ENCODE measurements at regions not wholly inside any gene's neighbourhood (a gene's known extent, or its start where the extent isn't known, plus 50 kb on each side); places are given as distances from the start of the nearest gene placed in this dataset.

DNA sequence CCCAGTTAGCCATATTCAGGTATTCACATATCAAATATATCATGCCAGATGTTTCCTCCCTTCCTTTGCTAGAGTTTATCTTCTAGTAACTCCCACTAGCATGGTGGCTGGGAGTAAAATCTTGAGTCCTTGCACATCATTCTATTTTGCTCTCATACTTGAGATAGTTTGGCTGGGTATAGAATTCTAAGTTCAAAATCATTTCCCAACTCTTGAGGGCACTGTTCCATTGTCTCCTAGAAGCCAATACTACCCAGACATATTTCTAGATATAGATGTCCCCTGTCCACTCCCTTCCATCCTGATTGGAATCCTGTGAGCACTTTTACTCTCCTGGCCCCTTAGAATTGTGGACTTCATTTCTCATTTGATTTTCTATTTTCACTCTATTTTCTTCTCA, 104.7 kb downstream of the ZFP64 start:
- H3K36me3 ChIP-seq: peaks cover 20 to 30% (median 22%) of the 10 kb centered on the region in 3 donors
- peaks cover 0 to 10% (median 4%) of the 10 kb centered on the region in 3 donors for H3K9me3 ChIP-seq
- no peak overlapping the region for H3K27ac ChIP-seq
- H3K27me3 ChIP-seq: no peaks in the 10 kb centered on the region
- TF ChIP-seq, protein P1, sequence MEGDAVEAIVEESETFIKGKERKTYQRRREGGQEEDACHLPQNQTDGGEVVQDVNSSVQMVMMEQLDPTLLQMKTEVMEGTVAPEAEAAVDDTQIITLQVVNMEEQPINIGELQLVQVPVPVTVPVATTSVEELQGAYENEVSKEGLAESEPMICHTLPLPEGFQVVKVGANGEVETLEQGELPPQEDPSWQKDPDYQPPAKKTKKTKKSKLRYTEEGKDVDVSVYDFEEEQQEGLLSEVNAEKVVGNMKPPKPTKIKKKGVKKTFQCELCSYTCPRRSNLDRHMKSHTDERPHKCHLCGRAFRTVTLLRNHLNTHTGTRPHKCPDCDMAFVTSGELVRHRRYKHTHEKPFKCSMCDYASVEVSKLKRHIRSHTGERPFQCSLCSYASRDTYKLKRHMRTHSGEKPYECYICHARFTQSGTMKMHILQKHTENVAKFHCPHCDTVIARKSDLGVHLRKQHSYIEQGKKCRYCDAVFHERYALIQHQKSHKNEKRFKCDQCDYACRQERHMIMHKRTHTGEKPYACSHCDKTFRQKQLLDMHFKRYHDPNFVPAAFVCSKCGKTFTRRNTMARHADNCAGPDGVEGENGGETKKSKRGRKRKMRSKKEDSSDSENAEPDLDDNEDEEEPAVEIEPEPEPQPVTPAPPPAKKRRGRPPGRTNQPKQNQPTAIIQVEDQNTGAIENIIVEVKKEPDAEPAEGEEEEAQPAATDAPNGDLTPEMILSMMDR (IDR thresholded peaks at IDR 0.05): no peak
- no peaks in the 10 kb centered on the region for H3K4me1 ChIP-seq
- no peak for DNase-seq
- intact Hi-C loops (cut with DNase I; ENCODE audit: low total_unique reads): no loop called here
- H3K4me3 ChIP-seq: no peak overlapping the region

DNA sequence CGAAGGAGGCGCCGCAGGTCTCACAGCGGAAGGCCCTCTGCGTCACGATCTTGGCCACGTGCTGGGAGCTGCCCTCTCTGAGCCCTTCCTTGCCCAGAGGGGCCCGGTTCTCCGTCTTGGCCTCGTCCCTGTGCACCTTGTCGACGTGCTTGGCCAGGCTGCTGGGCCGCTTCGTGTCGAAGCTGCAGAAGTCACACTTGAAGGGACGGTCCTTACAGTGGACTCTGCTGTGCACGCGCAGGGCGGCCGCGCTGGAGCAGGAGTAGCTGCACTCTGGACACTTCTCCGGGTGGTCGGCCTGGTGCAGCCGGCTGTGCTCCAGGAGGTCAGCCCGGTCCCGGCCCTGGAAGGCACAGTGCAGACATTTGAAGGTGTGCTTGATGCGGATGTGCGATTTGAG, 106.9 kb downstream of the ZFP64 start:
- H3K36me3 ChIP-seq: peaks cover 20 to 30% (median 22%) of the 10 kb centered on the region in 3 donors
- no peak overlapping the region for H3K27ac ChIP-seq
- intact Hi-C loops (cut with DNase I; ENCODE audit: low total_unique reads): loop anchor here (5.0 kb wide), 1 partner anchor 442 kb away; no protein-coding TSS in a partner anchor
- no peaks in the 10 kb centered on the region for H3K27me3 ChIP-seq
- H3K4me3 ChIP-seq: no peak overlapping the region
- TF ChIP-seq, protein P1 (IDR thresholded peaks at IDR 0.05): no peak
- peaks cover 0 to 10% (median 4%) of the 10 kb centered on the region in 3 donors for H3K9me3 ChIP-seq
- DNase-seq: no peak
- H3K4me1 ChIP-seq: no peaks in the 10 kb centered on the region

DNA sequence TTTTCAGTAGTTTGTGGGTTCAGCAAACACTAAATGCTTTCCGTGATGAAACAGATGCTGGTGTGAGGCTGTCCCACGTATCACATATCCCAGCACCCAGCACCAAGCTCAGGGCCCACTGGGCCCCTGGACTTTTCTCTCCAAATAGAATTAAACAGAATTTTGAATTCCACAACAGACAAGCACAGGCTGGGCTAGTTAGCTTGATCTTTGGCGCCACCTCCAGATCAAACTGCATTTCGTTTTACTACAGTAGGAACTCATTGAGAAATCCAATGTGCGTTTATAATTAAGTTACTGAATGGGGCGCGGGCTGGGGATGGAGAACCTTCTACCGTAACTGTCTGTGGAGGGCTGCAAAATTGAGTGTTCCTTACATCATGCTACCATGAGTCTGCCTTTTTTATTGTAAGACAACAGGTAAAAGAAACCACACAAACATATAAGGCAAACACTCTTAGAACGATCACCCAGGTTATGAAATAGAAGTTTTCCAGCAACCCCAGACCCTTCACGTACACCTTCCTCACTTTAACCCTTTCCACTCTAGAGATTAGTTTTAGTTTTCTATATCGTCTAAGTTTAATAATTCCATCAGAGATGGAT, 107.8 kb downstream of the ZFP64 start:
- peak in 1 of 2 donors; percentile 44 for DNase-seq
- TF ChIP-seq, protein P1 (IDR thresholded peaks at IDR 0.05): peak; percentile 46 to 54
- intact Hi-C loops (cut with DNase I; ENCODE audit: low total_unique reads): loop anchor here (5.0 kb wide), 1 partner anchor 441 kb away; no protein-coding TSS in a partner anchor

DNA sequence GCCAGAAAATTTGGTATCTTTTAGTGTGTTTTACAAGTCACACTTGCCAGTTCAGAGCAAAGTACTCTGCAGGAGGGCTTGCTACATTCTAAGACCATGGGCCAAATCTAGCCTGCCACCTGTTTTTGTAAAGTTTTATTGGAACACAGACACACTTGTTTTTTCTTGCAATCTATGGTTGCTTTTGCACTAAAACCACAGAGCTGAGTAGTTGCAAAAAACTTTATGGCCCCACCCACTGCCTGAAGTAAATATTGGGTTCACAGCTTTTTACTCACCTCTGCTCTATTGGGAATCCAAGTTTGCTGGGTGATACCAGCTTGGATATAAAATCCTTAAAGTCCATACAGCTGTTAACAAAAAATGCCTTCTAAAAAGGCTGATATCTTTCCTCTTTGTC, 109.0 kb downstream of the ZFP64 start:
- H3K27ac ChIP-seq: no peak overlapping the region
- TF ChIP-seq, protein P1 (IDR thresholded peaks at IDR 0.05): no peak
- intact Hi-C loops (cut with DNase I; ENCODE audit: low total_unique reads): loop anchor here (5.0 kb wide), 1 partner anchor 440 kb away; no protein-coding TSS in a partner anchor
- no peaks in the 10 kb centered on the region for H3K4me1 ChIP-seq
- H3K36me3 ChIP-seq: peaks cover 11 to 19% (median 15%) of the 10 kb centered on the region in 3 donors
- peaks cover 0 to 9% (median 4%) of the 10 kb centered on the region in 3 donors for H3K9me3 ChIP-seq
- DNase-seq: no peak
- H3K4me3 ChIP-seq: no peak overlapping the region
- H3K27me3 ChIP-seq: no peaks in the 10 kb centered on the region

More for the DNA sequence above, 107.8 kb downstream of the ZFP64 start:
- H3K9me3 ChIP-seq: peaks cover 0 to 10% (median 4%) of the 10 kb centered on the region in 3 donors
- no peaks in the 10 kb centered on the region for H3K27me3 ChIP-seq
- no peak overlapping the region for H3K27ac ChIP-seq
- H3K4me1 ChIP-seq: no peaks in the 10 kb centered on the region
- H3K4me3 ChIP-seq: no peak overlapping the region
- peaks cover 20 to 30% (median 22%) of the 10 kb centered on the region in 3 donors for H3K36me3 ChIP-seq

DNA sequence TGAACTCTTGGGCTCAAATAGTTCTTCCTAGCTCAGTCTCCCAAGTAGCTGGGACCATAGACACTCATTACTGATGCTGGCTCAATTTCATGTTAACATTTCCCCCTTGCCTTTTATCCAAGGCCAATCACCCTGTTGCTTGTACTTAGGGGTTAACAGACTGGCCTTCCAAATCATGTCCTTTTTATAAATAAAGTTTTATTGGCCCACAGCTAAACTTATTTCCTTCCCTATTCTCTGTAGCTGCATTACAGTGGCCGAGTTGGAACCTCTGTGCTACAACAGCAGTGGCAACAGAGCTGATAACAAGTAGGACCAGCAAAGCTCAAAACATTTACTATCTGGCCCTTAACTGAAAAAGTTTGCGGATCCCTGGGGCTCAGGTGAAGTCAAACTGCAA, 109.8 kb downstream of the ZFP64 start:
- TF ChIP-seq, protein P1 (IDR thresholded peaks at IDR 0.05): no peak
- no peak for DNase-seq
- no peaks in the 10 kb centered on the region for H3K27me3 ChIP-seq
- H3K9me3 ChIP-seq: peaks cover 0 to 2% (median 1%) of the 10 kb centered on the region in 3 donors
- intact Hi-C loops (cut with DNase I; ENCODE audit: low total_unique reads): loop anchor here (5.0 kb wide), 1 partner anchor 439 kb away; no protein-coding TSS in a partner anchor
- H3K36me3 ChIP-seq: peaks cover 5 to 15% (median 12%) of the 10 kb centered on the region in 3 donors
- no peak overlapping the region for H3K4me3 ChIP-seq
- H3K4me1 ChIP-seq: no peaks in the 10 kb centered on the region
- no peak overlapping the region for H3K27ac ChIP-seq
